RWPE1 (cell line): ENCODE measurements at regions not wholly inside any gene's neighbourhood (a gene's known extent, or its start where the extent isn't known, plus 50 kb on each side); places are given as distances from the start of the nearest gene placed in this dataset.

Experiments used
- CTCF ChIA-PET: fragments of 350-600 bp; sonication (Branson Sonifier 250); formaldehyde crosslinking; extraction: SDS; loops from one replicate; lab custom pipeline; 2021; lab: Yijun Ruan, JAX
- POLR2A ChIA-PET: fragments of 400-600 bp; formaldehyde crosslinking; extraction: SDS; loops from one replicate; lab custom pipeline; 2020; ENCODE audit warnings: antibody characterized with exemption; ENCODE audit not compliant: low non-redundant PET; lab: Yijun Ruan, JAX
- DNase-seq: peaks from one replicate; pipeline ENCODE4 v3.0.0; 2012; ENCODE audit warnings: low spot score
- H3K27ac ChIP-seq: fragments of 450-650 bp; 2 replicates; pipeline ENCODE4 v1.5.1; 2017
- CTCF ChIP-seq: fragments of 450-650 bp; conservative IDR thresholded peaks from 2 replicates; pipeline ENCODE4 v1.5.1; 2017; ENCODE audit warnings: low read depth, mild to moderate bottlenecking

DNA sequence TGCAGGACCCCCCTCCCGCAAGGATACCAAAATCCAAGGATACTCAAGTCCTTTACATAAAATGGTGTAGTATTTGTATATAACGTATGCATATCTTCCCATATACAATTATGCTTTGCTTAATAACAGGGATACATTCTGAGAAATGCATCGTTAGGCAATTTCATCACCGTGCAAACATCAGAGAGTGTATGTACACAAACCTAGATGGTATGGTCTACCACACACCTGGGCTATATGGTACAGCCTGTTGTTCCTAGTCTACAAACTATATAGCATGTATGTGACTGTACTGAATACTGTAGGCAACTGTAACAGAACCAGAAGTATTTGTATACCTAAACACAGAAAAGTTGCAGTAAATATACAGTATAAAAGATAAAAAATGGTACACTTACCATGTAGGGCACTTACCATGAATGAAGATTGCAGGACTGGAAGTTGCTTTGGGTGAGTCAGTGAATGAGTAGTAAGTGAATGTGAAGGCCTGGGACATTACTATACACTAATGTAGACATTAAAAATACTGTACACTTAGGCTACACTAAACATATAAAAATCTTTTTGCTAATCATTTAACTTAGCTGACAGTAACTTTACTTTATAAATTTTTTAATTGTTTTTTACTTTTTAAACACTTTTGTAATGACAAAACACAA lies 141.1 kb downstream of the SLC41A2 start:
- no peak overlapping the region for H3K27ac ChIP-seq
- no peak for TF ChIP-seq CTCF
- ChIA-PET CTCF (interaction anchor here (0.6 kb wide), 1 partner anchor 435 kb away, joined by 4 read pairs; no protein-coding TSS in a partner anchor), POLR2A (no interaction called here)
- no peak for DNase-seq

GRCh38 chr12:104815935-104816334 lies 142.2 kb downstream of the SLC41A2 start:
- H3K27ac ChIP-seq: no peak overlapping the region
- POLR2A ChIA-PET: no interaction called here
- DNase-seq: no peak
- no peak for TF ChIP-seq CTCF
- CTCF ChIA-PET: no interaction called here

GRCh38 chr12:104814944-104815343 lies 143.1 kb downstream of the SLC41A2 start:
- no peak for DNase-seq
- TF ChIP-seq CTCF: no peak

More at GRCh38 chr12:104814944-104815343, 143.1 kb downstream of the SLC41A2 start:
- H3K27ac ChIP-seq: no peak overlapping the region
- CTCF ChIA-PET: interaction anchor here (0.7 to 1.0 kb wide), 2 partner anchors 105 to 122 kb away, joined by 3 read pairs; no protein-coding TSS in a partner anchor
- POLR2A ChIA-PET: no interaction called here
